GM13976 (cell line): ENCODE measurements at regions not wholly inside any gene's neighbourhood (a gene's known extent, or its start where the extent isn't known, plus 50 kb on each side); places are given as distances from the start of the nearest gene placed in this dataset.

Source experiments
- DNase-seq: peaks from one replicate; pipeline ENCODE4 v3.0.0; 2012; ENCODE audit warnings: low spot score
- in situ Hi-C: fragments of 300-500 bp; cut with MboI; formaldehyde crosslinking; loops from one replicate; pipeline ENCODE4 v1.12.0; 2022; ENCODE audit warnings: low sequenced_read_pairs, mixed read lengths, inconsistent platforms; ENCODE audit not compliant: unreplicated experiment
- TF ChIP-seq, protein P1 (sequence below): IDR thresholded peaks from 2 replicates; pipeline ENCODE4 v1.5.1; 2012; ENCODE audit warnings: borderline replicate concordance, mild to moderate bottlenecking; ENCODE audit not compliant: insufficient read depth; ENCODE audit errors: extremely low read depth, missing control alignments, control extremely low read depth

DNA sequence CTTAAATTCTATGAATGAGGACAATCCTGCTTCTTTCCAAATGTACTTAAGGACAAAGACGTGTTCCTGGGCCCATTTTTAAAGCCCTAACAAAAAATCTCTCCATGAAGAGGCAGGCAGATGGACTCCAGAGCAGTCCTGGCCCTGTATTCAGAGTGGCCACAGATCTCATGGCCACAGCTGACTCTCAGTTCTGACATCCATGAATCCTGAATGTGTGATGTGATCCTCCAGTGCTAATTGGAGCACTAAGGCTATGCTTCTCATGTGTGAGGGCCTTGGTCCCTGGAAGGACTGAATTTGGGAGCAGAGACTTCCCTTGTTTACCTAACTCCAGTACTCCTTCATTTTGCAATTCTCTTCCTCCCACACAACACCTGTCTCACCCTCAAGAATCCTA, 373.0 kb downstream of the AGTPBP1 start:
- no peak for DNase-seq
- TF ChIP-seq, protein P1, sequence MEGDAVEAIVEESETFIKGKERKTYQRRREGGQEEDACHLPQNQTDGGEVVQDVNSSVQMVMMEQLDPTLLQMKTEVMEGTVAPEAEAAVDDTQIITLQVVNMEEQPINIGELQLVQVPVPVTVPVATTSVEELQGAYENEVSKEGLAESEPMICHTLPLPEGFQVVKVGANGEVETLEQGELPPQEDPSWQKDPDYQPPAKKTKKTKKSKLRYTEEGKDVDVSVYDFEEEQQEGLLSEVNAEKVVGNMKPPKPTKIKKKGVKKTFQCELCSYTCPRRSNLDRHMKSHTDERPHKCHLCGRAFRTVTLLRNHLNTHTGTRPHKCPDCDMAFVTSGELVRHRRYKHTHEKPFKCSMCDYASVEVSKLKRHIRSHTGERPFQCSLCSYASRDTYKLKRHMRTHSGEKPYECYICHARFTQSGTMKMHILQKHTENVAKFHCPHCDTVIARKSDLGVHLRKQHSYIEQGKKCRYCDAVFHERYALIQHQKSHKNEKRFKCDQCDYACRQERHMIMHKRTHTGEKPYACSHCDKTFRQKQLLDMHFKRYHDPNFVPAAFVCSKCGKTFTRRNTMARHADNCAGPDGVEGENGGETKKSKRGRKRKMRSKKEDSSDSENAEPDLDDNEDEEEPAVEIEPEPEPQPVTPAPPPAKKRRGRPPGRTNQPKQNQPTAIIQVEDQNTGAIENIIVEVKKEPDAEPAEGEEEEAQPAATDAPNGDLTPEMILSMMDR, result no peak
- in situ Hi-C loops, result no loop called here

DNA sequence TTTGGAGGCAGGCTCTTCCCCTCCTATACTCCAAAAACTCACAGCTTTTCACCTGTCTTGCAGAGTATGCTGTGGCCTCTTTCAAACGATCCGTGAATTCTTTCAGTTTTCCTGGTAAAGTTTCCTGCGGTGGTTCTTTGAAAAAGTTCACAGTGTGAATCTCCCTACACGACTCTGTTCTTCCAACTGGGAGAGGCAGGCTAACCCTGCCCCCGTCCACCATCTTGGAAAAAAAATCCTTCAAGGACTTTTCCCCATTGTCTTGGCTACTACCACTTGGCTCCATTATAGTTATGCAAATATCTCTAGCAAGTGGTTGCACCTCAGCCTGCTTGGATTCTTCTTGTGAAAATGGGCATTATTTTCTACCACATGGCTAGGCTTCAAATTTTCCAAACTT, 382.6 kb downstream of the AGTPBP1 start:
- no peak for DNase-seq
- in situ Hi-C loops, result no loop called here
- TF ChIP-seq, protein P1, result no peak

GRCh38 chr9:85349046-85349445, 392.7 kb downstream of the AGTPBP1 start:
- in situ Hi-C loops, result no loop called here
- TF ChIP-seq, protein P1, result no peak

GRCh38 chr9:85347541-85347940, 394.2 kb downstream of the AGTPBP1 start:
- TF ChIP-seq, protein P1, result no peak
- no peak for DNase-seq
- in situ Hi-C loops, result no loop called here

More at GRCh38 chr9:85349046-85349445, 392.7 kb downstream of the AGTPBP1 start:
- no peak for DNase-seq

DNA sequence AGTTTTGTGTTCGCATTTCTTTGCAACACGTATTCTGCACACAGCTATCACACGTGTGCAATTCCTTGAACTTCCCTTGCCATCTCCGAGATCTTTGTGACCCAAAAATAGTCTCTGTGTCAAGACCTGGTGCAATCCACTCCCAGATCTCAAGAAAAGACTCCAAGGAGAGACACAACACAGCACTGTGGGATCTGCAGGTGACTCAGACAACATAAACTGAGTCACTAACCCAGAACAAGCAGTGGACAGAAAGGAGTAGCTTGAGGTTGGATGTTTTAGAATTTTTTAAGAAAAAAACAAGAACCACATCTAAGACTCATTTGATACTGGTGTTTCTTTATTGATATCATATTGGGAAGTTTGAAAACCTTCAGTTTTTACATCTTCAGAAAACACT, 396.9 kb downstream of the AGTPBP1 start:
- no peak for DNase-seq
- TF ChIP-seq, protein P1, result no peak
- in situ Hi-C loops, result no loop called here

DNA sequence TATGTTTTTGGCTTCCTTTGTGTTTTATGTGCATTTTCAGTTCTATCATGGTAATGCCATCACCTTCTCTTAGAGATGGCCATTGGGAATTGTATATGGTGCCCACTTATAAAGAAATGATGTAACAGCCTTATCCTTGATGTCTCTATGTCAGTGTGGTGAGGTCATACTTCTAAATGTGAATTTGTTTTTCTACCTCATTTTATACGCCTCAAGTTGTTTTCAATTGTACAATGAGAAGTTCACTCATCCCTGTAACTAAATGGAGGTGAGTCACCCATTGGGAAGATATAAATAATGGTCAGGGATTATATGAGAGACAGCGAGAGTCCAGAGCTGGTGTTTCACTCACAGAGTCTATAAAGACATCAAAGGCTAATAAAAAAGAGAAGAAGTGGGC, 402.4 kb downstream of the AGTPBP1 start:
- TF ChIP-seq, protein P1, result no peak
- in situ Hi-C loops, result no loop called here
- no peak for DNase-seq

DNA sequence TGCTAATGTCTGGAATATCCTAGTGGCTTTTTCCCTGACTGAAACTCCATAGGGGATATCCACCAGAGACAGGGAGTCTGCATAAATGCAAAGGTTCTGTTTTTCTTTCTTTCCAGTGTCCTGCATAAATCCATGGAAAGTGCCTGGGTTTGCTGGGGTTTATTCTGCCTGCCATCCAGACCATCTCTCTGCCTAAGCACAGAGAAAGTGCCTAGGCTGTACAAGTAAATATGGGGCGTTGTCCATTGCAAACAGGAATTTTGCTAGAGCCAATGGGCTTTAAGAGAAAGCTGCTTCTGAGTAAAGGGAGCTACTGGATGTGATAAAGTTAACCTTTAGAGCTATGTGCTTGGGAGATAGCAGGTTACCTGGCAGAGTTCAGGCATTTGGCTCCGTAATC, 407.5 kb downstream of the AGTPBP1 start:
- in situ Hi-C loops, result no loop called here
- TF ChIP-seq, protein P1, result no peak

More for the DNA sequence above, 407.5 kb downstream of the AGTPBP1 start:
- no peak for DNase-seq
